ENCODE measurements at regions not wholly inside any gene's neighbourhood (a gene's known extent, or its start where the extent isn't known, plus 50 kb on each side); places are given as distances from the start of the nearest gene placed in this dataset.

GRCh38 chr1:106063510-106063909 lies 993.0 kb upstream of the PRMT6 start:
- no peak for DNase-seq (ENCODE audit: low read depth in 2 of 2)

- no peak for DNase-seq (ENCODE audit: low read depth in 2 of 2)
These were observed 983.4 kb upstream of the PRMT6 start for GRCh38 chr1:106072909-106073600.

GRCh38 chr1:106080608-106081325 lies 975.7 kb upstream of the PRMT6 start:
- no peak for DNase-seq (ENCODE audit: low read depth in 2 of 2)

- DNase-seq (ENCODE audit: low read depth in 2 of 2): no peak
These were observed 945.4 kb upstream of the PRMT6 start for GRCh38 chr1:106111044-106111443.

GRCh38 chr1:106113851-106114250 lies 942.6 kb upstream of the PRMT6 start:
- no peak for DNase-seq (ENCODE audit: low read depth in 2 of 2)

GRCh38 chr1:106120789-106121188 lies 935.7 kb upstream of the PRMT6 start:
- no peak for DNase-seq (ENCODE audit: low read depth in 2 of 2)

- no peak for DNase-seq (ENCODE audit: low read depth in 2 of 2)
These were observed 934.7 kb upstream of the PRMT6 start for GRCh38 chr1:106121728-106122127.

GRCh38 chr1:106134561-106134960 lies 921.9 kb upstream of the PRMT6 start:
- no peak for DNase-seq (ENCODE audit: low read depth in 2 of 2)

- DNase-seq (ENCODE audit: low read depth in 2 of 2): no peak
These were observed 883.4 kb upstream of the PRMT6 start for GRCh38 chr1:106173101-106173500.

- no peak for DNase-seq (ENCODE audit: low read depth in 2 of 2)
These were observed 877.7 kb upstream of the PRMT6 start for GRCh38 chr1:106178791-106179190.

GRCh38 chr1:106181866-106182265 lies 874.6 kb upstream of the PRMT6 start:
- DNase-seq (ENCODE audit: low read depth in 2 of 2): no peak

- DNase-seq (ENCODE audit: low read depth in 2 of 2): no peak
These were observed 871.4 kb upstream of the PRMT6 start for GRCh38 chr1:106185089-106185488.

- no peak for DNase-seq (ENCODE audit: low read depth in 2 of 2)
These were observed 866.7 kb upstream of the PRMT6 start for GRCh38 chr1:106189780-106190179.

GRCh38 chr1:106194206-106194605 lies 862.3 kb upstream of the PRMT6 start:
- no peak for DNase-seq (ENCODE audit: low read depth in 2 of 2)

- no peak for DNase-seq (ENCODE audit: low read depth in 2 of 2)
These were observed 855.8 kb upstream of the PRMT6 start for GRCh38 chr1:106200711-106201110.

- DNase-seq (ENCODE audit: low read depth in 2 of 2): no peak
These were observed 849.3 kb upstream of the PRMT6 start for GRCh38 chr1:106207185-106207584.

- no peak for DNase-seq (ENCODE audit: low read depth in 2 of 2)
These were observed 838.7 kb upstream of the PRMT6 start for GRCh38 chr1:106217765-106218164.

- DNase-seq (ENCODE audit: low read depth in 2 of 2): no peak
These were observed 834.1 kb upstream of the PRMT6 start for GRCh38 chr1:106222403-106222802.

- no peak for DNase-seq (ENCODE audit: low read depth in 2 of 2)
These were observed 833.3 kb upstream of the PRMT6 start for GRCh38 chr1:106223213-106223612.

- DNase-seq (ENCODE audit: low read depth in 2 of 2): no peak
These were observed 832.0 kb upstream of the PRMT6 start for GRCh38 chr1:106224426-106224825.

- no peak for DNase-seq (ENCODE audit: low read depth in 2 of 2)
These were observed 831.1 kb upstream of the PRMT6 start for GRCh38 chr1:106225403-106225802.

GRCh38 chr1:106226550-106226949 lies 829.9 kb upstream of the PRMT6 start:
- DNase-seq (ENCODE audit: low read depth in 2 of 2): no peak

- no peak for DNase-seq (ENCODE audit: low read depth in 2 of 2)
These were observed 824.3 kb upstream of the PRMT6 start for GRCh38 chr1:106232128-106232527.

GRCh38 chr1:106233511-106233910 lies 823.0 kb upstream of the PRMT6 start:
- no peak for DNase-seq (ENCODE audit: low read depth in 2 of 2)
